SK-N-SH treated with all-trans-retinoic acid at 6 μM for 48 hours (cell line): ENCODE measurements at regions not wholly inside any gene's neighbourhood (a gene's known extent, or its start where the extent isn't known, plus 50 kb on each side); places are given as distances from the start of the nearest gene placed in this dataset.

Experiments
- ATAC-seq: fragments of 200-7000 bp; cut with Tn5 transposase; 3 replicates; pipeline ENCODE4 v1.9.1; 2020; ENCODE audit warnings: mild to moderate bottlenecking, moderate library complexity
- ARNTL ChIP-seq: fragments of 450-650 bp; formaldehyde crosslinking; IDR thresholded peaks from 2 replicates; pipeline ENCODE4 v1.5.0; 2020; ENCODE audit warnings: low read depth, mild to moderate bottlenecking, moderate library complexity, borderline replicate concordance
- BACH2 ChIP-seq: fragments of 250-450 bp; sonication (Bioruptor Pico); IDR thresholded peaks from 2 replicates; pipeline ENCODE4 v1.9.0; 2021; ENCODE audit warnings: mild to moderate bottlenecking, borderline replicate concordance
- CREB5 ChIP-seq: fragments of 250-450 bp; sonication (Bioruptor Pico); IDR thresholded peaks from 2 replicates; pipeline ENCODE4 v1.5.1; 2020; ENCODE audit warnings: low read depth, mild to moderate bottlenecking, moderate library complexity
- CSDC2 ChIP-seq: fragments of 250-450 bp; sonication (Bioruptor Pico); IDR thresholded peaks from 2 replicates; pipeline ENCODE4 v1.5.0; 2020; ENCODE audit warnings: mild to moderate bottlenecking, moderate library complexity
- ESRRG ChIP-seq: fragments of 250-450 bp; sonication (Bioruptor Pico); IDR thresholded peaks from 2 replicates; pipeline ENCODE4 v1.6.1; 2021; ENCODE audit warnings: mild to moderate bottlenecking
- GLIS3 ChIP-seq: fragments of 250-450 bp; sonication (Bioruptor Pico); IDR thresholded peaks from 2 replicates; pipeline ENCODE4 v1.5.0; 2020; ENCODE audit warnings: mild to moderate bottlenecking, moderate library complexity
- ISL1 ChIP-seq: fragments of 250-450 bp; sonication (Bioruptor Pico); IDR thresholded peaks from 2 replicates; pipeline ENCODE4 v2.1.2; 2022; ENCODE audit warnings: mild to moderate bottlenecking, moderate library complexity
- OSR1 ChIP-seq: fragments of 250-450 bp; sonication (Bioruptor Pico); IDR thresholded peaks from 2 replicates; pipeline ENCODE4 v1.8.0; 2022; ENCODE audit warnings: moderate library complexity, mild to moderate bottlenecking, inconsistent platforms
- PATZ1 ChIP-seq: fragments of 250-450 bp; sonication (Bioruptor Pico); IDR thresholded peaks from 2 replicates; pipeline ENCODE4 v1.8.0; 2020; ENCODE audit warnings: mild to moderate bottlenecking, moderate library complexity, borderline replicate concordance
- POU6F1 ChIP-seq: fragments of 250-450 bp; sonication (Bioruptor Pico); IDR thresholded peaks from 2 replicates; pipeline ENCODE4 v1.8.0; 2021; ENCODE audit warnings: low read depth, mild to moderate bottlenecking, moderate library complexity, borderline replicate concordance
- PPARA ChIP-seq: fragments of 250-450 bp; sonication (Bioruptor Pico); IDR thresholded peaks from 2 replicates; pipeline ENCODE4 v1.5.0; 2020; ENCODE audit warnings: mild to moderate bottlenecking, borderline replicate concordance
- RARB ChIP-seq: fragments of 250-450 bp; sonication (Bioruptor Pico); IDR thresholded peaks from 2 replicates; pipeline ENCODE4 v1.8.0; 2021; ENCODE audit warnings: mild to moderate bottlenecking, moderate library complexity
- SNAI2 ChIP-seq: fragments of 250-450 bp; sonication (Bioruptor Pico); IDR thresholded peaks from 2 replicates; pipeline ENCODE4 v1.5.0; 2020; ENCODE audit warnings: mild to moderate bottlenecking, moderate library complexity
- TCF4 ChIP-seq: fragments of 250-450 bp; sonication (Bioruptor Pico); IDR thresholded peaks from 2 replicates; pipeline ENCODE4 v1.8.0; 2021; ENCODE audit warnings: mild to moderate bottlenecking, moderate library complexity, borderline replicate concordance
- TOX ChIP-seq: fragments of 250-450 bp; sonication (Bioruptor Pico); IDR thresholded peaks from 2 replicates; pipeline ENCODE4 v1.8.0; 2021; ENCODE audit warnings: mild to moderate bottlenecking, moderate library complexity, borderline replicate concordance
- TSHZ2 ChIP-seq: fragments of 250-450 bp; sonication (Bioruptor Pico); IDR thresholded peaks from 2 replicates; pipeline ENCODE4 v1.5.0; 2020; ENCODE audit warnings: mild to moderate bottlenecking, moderate library complexity
- ZC3H10 ChIP-seq: fragments of 250-450 bp; sonication (Bioruptor Pico); IDR thresholded peaks from 2 replicates; pipeline ENCODE4 v1.5.1; 2021; ENCODE audit warnings: mild to moderate bottlenecking, moderate library complexity
- ZFP3 ChIP-seq: fragments of 250-450 bp; sonication (Bioruptor Pico); IDR thresholded peaks from 2 replicates; pipeline ENCODE4 v1.5.0; 2020; ENCODE audit warnings: mild to moderate bottlenecking, moderate library complexity
- ZFP30 ChIP-seq: fragments of 450-650 bp; formaldehyde crosslinking; IDR thresholded peaks from 2 replicates; pipeline ENCODE4 v1.5.0; 2022; ENCODE audit warnings: mild to moderate bottlenecking, moderate library complexity
- ZNF565 ChIP-seq: fragments of 450-650 bp; formaldehyde crosslinking; conservative IDR thresholded peaks from 2 replicates; pipeline ENCODE4 v1.5.0; 2020; ENCODE audit warnings: low read depth, mild to moderate bottlenecking, moderate library complexity
- ZNF70 ChIP-seq: fragments of 450-650 bp; formaldehyde crosslinking; IDR thresholded peaks from 2 replicates; pipeline ENCODE4 v1.5.0; 2020; ENCODE audit warnings: mild to moderate bottlenecking, moderate library complexity
- ZNF8 ChIP-seq: fragments of 450-650 bp; formaldehyde crosslinking; IDR thresholded peaks from 2 replicates; pipeline ENCODE4 v1.5.0; 2020; ENCODE audit warnings: mild to moderate bottlenecking, moderate library complexity
- TF ChIP-seq, protein P1 (sequence below): fragments of 250-450 bp; sonication (Bioruptor Pico); IDR thresholded peaks from 2 replicates; pipeline ENCODE4 v1.5.1; 2021; ENCODE audit warnings: mild to moderate bottlenecking, moderate library complexity

DNA sequence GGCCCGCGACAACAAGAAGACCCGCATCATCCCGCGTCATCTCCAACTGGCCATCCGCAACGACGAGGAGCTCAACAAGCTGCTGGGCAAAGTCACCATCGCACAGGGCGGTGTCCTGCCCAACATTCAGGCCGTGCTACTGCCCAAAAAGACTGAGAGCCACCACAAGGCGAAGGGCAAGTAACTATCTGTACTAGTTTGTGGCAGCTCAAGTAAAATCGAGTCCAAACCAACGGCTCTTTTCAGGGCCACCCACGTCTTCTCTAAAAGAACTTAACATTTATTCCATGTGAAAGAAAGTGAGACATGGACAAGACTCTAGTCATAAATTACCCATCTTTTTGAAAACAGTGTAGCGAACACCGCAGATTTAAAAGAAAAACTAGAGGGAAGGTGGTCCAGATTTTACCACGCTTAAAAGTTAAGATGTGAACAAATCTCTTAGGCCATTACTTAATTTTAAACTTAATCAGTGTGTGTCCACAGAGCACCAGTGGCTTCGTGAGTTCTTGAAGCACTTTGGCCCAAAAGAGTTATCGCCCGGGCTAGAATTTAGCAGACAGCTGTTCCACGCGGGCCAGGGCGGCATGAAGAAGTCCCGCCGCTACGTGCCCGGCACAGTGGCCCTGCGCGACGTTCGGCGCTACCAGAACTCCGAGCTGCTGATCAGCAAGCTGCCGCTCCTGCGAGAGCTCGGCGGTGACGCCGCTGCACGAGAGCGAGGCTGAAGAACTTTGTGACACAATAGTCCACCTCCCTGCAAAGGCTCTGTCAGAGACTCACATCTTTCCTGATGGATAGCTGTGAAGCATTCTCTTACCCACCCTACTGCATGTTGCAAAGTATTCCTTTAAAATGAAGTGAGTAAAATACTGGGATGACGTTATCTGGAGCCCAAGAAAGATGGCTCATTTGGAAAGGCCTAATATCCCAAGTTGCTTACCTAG is 113.9 kb upstream of the PRSS16 start:
- TF ChIP-seq ISL1 (no peak), SNAI2 (CRISPR knock-in tag) (no peak), TCF4 (CRISPR knock-in tag) (no peak; the same call in 1 of the 2 replicates), ZNF565 (CRISPR knock-in tag) (no peak), ZC3H10 (no peak), ZFP3 (CRISPR knock-in tag) (no peak), ESRRG (CRISPR knock-in tag) (0 out of 2 replicates have a peak, but pooled peaks have one; percentile 70), ZFP30 (0 out of 2 replicates have a peak, but pooled peaks have one; percentile 13), CSDC2 (CRISPR knock-in tag) (no peak), GLIS3 (CRISPR knock-in tag) (no peak), CREB5 (CRISPR knock-in tag) (no peak), ZNF70 (CRISPR knock-in tag) (no peak), OSR1 (CRISPR knock-in tag) (no peak), ZNF8 (CRISPR knock-in tag) (no peak), ARNTL (no peak), PATZ1 (CRISPR knock-in tag) (peak; percentile 68; the same call in 1 of the 2 replicates), POU6F1 (CRISPR knock-in tag) (no peak), TOX (CRISPR knock-in tag) (no peak), RARB (CRISPR knock-in tag) (no peak), TSHZ2 (CRISPR knock-in tag) (no peak)
- TF ChIP-seq, protein P1, sequence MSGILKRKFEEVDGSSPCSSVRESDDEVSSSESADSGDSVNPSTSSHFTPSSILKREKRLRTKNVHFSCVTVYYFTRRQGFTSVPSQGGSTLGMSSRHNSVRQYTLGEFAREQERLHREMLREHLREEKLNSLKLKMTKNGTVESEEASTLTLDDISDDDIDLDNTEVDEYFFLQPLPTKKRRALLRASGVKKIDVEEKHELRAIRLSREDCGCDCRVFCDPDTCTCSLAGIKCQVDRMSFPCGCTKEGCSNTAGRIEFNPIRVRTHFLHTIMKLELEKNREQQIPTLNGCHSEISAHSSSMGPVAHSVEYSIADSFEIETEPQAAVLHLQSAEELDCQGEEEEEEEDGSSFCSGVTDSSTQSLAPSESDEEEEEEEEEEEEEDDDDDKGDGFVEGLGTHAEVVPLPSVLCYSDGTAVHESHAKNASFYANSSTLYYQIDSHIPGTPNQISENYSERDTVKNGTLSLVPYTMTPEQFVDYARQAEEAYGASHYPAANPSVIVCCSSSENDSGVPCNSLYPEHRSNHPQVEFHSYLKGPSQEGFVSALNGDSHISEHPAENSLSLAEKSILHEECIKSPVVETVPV (CRISPR knock-in tag), result 0 out of 2 replicates have a peak, but pooled peaks have one; percentile 62
- ATAC-seq, result peak; percentile 34

DNA sequence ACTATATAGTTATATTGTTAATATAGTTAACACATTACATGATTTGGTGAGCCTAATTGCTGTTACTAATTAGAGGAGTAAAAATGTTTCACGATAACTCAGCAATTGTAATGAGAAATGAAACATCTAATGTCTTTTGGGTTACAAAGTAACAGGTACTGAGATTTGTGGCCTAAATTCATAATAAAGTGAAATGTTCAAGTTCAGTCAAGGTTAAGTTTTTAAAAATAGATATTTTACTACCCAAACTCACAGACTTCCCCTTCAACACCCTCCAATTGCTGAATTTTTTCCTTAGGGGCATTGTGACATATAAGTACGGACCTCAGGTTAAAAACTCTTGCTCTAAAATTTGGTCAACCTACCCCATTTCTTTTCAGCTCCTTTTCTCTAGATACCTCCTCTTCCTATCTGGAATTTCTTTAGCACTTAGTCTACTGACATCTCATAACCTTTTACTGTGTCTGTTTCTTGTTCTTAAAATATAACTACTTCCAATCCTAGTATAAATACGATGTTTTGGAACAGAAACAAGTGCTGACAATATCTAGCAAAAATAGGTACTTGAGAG is 112.3 kb upstream of the PRSS16 start:
- no peak for ATAC-seq
- TF ChIP-seq ARNTL, result no peak
- no peak for TF ChIP-seq BACH2
- TF ChIP-seq ZFP30, result no peak
- no peak for TF ChIP-seq ZC3H10
- no peak for TF ChIP-seq TCF4 (CRISPR knock-in tag)
- no peak for TF ChIP-seq PPARA (CRISPR knock-in tag)
- TF ChIP-seq ZNF565 (CRISPR knock-in tag), result no peak
- TF ChIP-seq, protein P1 (CRISPR knock-in tag), result no peak
- TF ChIP-seq CREB5 (CRISPR knock-in tag), result no peak
- TF ChIP-seq CSDC2 (CRISPR knock-in tag), result no peak
- no peak for TF ChIP-seq OSR1 (CRISPR knock-in tag)
- no peak for TF ChIP-seq PATZ1 (CRISPR knock-in tag)
- TF ChIP-seq, all 23 proteins: peak for 0
